ENCODE measurements at regions not wholly inside any gene's neighbourhood (a gene's known extent, or its start where the extent isn't known, plus 50 kb on each side); places are given as distances from the start of the nearest gene placed in this dataset.

DNA sequence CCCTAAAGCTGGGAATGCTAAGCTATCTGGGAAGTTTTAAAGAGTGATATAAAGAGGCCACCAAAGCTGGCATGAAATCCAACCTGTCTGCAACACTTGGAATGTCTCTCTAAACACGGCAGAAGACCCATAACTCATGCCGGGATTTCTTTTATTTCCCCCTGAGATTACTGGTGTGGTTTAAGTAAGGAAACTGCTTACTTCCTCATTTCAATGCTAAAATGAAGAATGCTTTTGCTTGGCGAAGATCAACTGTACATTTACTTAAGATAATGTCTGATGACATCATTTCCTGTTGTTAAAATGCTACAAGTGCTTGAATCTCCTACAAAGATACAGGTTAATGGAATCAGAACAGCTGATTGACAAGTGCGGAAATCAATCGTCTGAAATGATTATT, 353.8 kb upstream of the SALL3 start:
- TF ChIP-seq, protein P1, sequence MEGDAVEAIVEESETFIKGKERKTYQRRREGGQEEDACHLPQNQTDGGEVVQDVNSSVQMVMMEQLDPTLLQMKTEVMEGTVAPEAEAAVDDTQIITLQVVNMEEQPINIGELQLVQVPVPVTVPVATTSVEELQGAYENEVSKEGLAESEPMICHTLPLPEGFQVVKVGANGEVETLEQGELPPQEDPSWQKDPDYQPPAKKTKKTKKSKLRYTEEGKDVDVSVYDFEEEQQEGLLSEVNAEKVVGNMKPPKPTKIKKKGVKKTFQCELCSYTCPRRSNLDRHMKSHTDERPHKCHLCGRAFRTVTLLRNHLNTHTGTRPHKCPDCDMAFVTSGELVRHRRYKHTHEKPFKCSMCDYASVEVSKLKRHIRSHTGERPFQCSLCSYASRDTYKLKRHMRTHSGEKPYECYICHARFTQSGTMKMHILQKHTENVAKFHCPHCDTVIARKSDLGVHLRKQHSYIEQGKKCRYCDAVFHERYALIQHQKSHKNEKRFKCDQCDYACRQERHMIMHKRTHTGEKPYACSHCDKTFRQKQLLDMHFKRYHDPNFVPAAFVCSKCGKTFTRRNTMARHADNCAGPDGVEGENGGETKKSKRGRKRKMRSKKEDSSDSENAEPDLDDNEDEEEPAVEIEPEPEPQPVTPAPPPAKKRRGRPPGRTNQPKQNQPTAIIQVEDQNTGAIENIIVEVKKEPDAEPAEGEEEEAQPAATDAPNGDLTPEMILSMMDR (IDR thresholded peaks at IDR 0.05; ENCODE audit: low read depth, low read length): no peak
- no peak for DNase-seq (ENCODE audit: low read depth, low spot score)
- in situ Hi-C loops (cut with HindIII; ENCODE audit: low sequenced_read_pairs): no loop called here
- no peak overlapping the region for H3K4me3 ChIP-seq (ENCODE audit: low read depth, low read length)

DNA sequence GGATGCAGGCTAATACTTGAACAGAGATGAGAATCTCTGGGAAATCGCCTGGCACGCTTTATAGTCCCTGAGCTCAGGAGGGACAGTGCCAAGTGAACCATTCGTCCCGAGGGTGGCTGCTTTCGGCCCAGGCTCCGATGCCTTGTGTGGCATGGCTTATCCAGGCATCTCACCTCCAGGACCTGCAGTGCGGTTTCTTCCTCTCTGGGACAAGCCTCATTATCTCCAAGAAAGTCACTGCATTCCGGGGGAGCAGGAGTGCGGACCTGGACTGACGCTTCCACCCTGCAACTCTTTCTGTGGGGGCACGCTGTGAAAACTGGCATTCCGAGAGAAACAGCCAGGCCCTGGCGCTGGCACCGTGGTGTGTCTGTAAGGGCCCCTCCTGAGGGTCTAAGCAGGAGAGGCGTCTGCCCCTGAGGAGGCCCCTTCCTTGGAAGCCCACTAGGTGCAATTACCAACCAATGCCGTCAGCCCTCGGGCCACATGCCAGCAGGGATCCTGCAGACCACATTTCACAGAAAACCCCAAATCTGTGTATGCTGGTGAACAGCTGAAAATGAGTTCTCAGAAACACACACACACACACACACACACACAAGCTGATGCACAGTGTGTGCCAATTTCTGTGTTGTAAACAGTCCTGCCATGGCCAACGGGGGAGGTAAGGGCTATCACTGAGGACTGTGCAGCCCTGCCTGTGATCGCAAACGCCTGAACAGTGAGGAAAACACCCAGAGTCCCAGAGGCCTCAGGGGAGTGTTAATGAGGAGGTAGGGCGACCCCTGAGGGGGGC, 351.9 kb upstream of the SALL3 start:
- in situ Hi-C loops (cut with HindIII; ENCODE audit: low sequenced_read_pairs): no loop called here
- TF ChIP-seq, protein P1 (IDR thresholded peaks at IDR 0.05; ENCODE audit: low read depth, low read length): no peak

DNA sequence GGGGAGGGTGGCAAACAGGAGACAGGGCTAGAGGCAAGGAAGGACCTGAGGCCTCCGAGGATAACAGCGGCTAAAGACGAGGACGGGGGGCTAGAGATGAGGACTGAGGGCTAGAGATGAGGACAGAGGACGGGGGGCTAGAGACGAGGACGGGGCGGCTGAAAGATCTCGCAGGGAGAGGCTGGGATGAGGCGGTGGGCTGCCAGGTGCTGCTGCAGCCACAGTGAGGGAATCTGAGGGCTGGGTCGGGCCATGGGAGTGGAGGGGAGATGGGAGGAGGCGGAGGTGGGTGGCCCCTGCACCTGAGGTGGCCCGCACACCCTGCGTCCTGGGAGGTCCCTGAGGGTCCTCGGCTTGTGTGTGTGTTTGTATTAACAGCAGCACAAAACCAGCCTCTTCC, 350.2 kb upstream of the SALL3 start:
- no peak overlapping the region for H3K4me3 ChIP-seq (ENCODE audit: low read depth, low read length)
- TF ChIP-seq, protein P1 (IDR thresholded peaks at IDR 0.05; ENCODE audit: low read depth, low read length): no peak
- no peak for DNase-seq (ENCODE audit: low read depth, low spot score)
- in situ Hi-C loops (cut with HindIII; ENCODE audit: low sequenced_read_pairs): no loop called here

More for the DNA sequence above, 351.9 kb upstream of the SALL3 start:
- no peak for DNase-seq (ENCODE audit: low read depth, low spot score)
- no peak overlapping the region for H3K4me3 ChIP-seq (ENCODE audit: low read depth, low read length)

DNA sequence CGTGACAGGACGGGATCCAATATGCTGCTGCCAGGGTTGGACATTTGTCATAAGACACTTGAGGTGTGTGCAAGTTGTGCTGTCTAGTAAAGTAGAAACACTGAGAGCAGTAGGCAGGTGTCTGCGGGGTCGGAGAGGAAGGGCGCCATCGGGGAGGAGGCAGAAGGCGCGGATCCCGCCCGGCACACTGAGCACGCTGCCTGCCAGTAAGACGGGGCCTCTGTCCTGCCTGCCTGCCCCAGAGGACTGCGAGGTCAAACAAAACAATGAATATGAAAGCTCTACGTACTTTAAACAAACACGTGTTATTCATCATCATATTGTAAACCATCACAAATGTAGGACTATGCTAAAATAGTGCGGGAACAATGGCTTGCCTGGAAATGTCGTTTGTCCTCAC, 349.3 kb upstream of the SALL3 start:
- no peak for DNase-seq (ENCODE audit: low read depth, low spot score)
- H3K4me3 ChIP-seq (ENCODE audit: low read depth, low read length): no peak overlapping the region
- TF ChIP-seq, protein P1 (IDR thresholded peaks at IDR 0.05; ENCODE audit: low read depth, low read length): no peak
- in situ Hi-C loops (cut with HindIII; ENCODE audit: low sequenced_read_pairs): no loop called here

DNA sequence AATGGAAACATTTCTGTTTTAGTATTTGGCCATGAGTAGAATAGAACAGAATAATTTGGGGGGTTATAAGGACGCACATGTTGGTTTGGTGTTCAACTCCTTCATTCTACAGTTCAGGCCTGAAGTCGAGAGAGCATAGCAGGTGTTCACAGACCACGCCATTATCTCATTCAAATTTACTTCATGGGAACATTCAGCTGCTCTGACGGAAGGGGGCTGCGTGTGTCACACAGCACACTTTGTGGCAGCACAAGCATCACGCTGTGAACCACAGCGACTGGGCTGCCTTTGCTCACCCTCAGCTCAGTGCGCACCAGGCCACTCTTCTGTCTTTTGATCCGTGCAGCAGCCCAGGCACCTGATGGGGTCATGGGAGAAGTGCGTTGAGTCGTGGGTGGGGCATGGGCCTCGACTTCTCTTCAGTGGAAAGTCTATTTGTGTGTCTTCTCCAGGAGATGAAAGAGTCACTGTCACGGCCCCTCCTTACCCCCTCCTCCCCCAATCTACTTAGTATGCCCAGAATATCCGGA, 348.6 kb upstream of the SALL3 start:
- DNase-seq (ENCODE audit: low read depth, low spot score): no peak
- in situ Hi-C loops (cut with HindIII; ENCODE audit: low sequenced_read_pairs): no loop called here
- no peak overlapping the region for H3K4me3 ChIP-seq (ENCODE audit: low read depth, low read length)
- TF ChIP-seq, protein P1 (IDR thresholded peaks at IDR 0.05; ENCODE audit: low read depth, low read length): no peak

DNA sequence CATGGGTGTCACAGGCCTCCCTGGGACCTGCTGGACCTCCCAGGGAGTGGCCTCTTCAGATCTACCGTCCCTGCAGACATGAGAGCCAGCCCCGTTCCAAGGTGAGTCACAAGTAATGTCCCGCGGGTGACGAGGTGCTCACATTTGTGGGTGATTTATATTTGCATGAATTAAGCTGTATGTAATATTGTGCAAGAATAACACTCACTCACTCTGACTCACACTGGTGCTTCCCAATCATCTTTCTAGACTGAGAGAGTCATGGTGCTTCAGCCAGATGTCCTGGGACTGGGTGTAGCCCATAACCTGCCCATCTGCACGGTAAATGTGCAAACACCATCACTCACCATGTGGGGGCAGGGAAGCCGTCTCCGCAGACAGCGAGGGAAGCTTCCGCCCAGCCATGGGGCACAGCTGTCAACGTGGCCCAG, 347.5 kb upstream of the SALL3 start:
- TF ChIP-seq, protein P1 (IDR thresholded peaks at IDR 0.05; ENCODE audit: low read depth, low read length): no peak
- in situ Hi-C loops (cut with HindIII; ENCODE audit: low sequenced_read_pairs): no loop called here
- no peak overlapping the region for H3K4me3 ChIP-seq (ENCODE audit: low read depth, low read length)
- DNase-seq (ENCODE audit: low read depth, low spot score): no peak

Data from astrocyte of the spinal cord (primary cell).